ENCODE measurements at regions not wholly inside any gene's neighbourhood (a gene's known extent, or its start where the extent isn't known, plus 50 kb on each side); places are given as distances from the start of the nearest gene placed in this dataset.

DNA sequence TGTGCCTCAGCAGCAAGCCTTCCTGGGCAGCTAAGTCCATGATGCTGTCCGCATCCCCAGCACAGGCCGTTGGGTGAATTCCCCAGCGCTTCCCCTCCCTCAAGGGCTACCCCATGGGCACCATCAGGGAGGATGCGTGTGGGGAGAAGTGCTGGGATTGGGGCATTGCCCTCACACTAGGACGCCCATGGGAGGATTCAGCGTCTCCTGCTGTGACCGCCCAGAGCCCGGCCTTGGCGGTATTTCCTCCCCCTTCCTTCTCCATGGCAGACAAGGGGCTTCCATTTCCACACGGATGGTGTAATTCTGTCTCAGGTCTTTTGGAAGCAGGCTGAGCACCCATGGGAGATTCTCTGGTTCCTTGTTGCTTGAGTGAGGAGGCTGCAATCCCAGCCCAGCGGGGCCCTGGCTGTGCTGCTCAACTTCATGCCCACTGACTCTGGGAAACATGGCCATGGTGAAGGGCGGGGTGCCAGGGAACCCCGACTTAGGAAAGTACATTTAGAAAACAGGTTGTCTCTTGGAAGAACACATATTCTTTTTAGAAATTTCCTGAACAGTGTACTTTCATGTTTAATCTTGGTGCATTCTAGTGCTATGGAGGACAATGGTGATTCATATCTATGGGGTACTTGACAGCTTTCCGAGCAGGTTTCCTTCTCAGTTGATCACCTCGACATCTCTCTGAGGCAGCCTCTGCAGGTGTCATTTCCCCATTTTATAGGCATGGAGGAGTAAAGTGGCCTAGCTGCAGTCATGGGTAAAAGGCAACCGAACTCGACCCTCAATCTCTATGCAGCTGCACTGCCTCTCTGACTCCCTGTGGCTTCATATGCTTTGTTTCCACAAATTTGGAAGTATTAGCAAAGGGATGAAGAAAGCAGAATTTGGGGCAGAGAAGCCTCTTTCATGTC, 178.2 kb upstream of the CST7 start:
- no peaks in the 10 kb centered on the region for H3K36me3 ChIP-seq (ENCODE audit: control insufficient read depth, insufficient read depth, low read length)
- H3K27me3 ChIP-seq (ENCODE audit: control insufficient read depth, insufficient read depth, low read length) = no peaks in the 10 kb centered on the region
- Mint-ChIP-seq H3K27me3 (ENCODE audit: low read depth in 2 of 2) (peaks cover 22 to 31% of the 10 kb centered on the region in 2 donors), H3K36me3 (peaks cover 12% of the 10 kb centered on the region), H3K9me3 (peaks cover 5 to 10% of the 10 kb centered on the region in 2 donors), H3K27ac (no peak overlapping the region), H3K4me1 (no peaks in the 10 kb centered on the region), H3K4me3 (no peak overlapping the region)
- H3K4me1 ChIP-seq (ENCODE audit: control insufficient read depth, insufficient read depth, low read length) = no peaks in the 10 kb centered on the region
- intact Hi-C loops (cut with micrococcal nuclease) = no loop called here
- H3K4me3 ChIP-seq (ENCODE audit: low read length) = no peak overlapping the region
- 82% methylated on average over 17 of the region's 17 CpGs for WGBS (ENCODE audit: insufficient coverage)
- H3K27ac ChIP-seq (ENCODE audit: low read length) = no peak overlapping the region
- DNase-seq (no peak), ATAC-seq (no peak)
- TF ChIP-seq, protein P1, sequence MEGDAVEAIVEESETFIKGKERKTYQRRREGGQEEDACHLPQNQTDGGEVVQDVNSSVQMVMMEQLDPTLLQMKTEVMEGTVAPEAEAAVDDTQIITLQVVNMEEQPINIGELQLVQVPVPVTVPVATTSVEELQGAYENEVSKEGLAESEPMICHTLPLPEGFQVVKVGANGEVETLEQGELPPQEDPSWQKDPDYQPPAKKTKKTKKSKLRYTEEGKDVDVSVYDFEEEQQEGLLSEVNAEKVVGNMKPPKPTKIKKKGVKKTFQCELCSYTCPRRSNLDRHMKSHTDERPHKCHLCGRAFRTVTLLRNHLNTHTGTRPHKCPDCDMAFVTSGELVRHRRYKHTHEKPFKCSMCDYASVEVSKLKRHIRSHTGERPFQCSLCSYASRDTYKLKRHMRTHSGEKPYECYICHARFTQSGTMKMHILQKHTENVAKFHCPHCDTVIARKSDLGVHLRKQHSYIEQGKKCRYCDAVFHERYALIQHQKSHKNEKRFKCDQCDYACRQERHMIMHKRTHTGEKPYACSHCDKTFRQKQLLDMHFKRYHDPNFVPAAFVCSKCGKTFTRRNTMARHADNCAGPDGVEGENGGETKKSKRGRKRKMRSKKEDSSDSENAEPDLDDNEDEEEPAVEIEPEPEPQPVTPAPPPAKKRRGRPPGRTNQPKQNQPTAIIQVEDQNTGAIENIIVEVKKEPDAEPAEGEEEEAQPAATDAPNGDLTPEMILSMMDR (IDR thresholded peaks at IDR 0.05) = no peak
- no peaks in the 10 kb centered on the region for H3K9me3 ChIP-seq (ENCODE audit: control insufficient read depth, insufficient read depth, low read length)

DNA sequence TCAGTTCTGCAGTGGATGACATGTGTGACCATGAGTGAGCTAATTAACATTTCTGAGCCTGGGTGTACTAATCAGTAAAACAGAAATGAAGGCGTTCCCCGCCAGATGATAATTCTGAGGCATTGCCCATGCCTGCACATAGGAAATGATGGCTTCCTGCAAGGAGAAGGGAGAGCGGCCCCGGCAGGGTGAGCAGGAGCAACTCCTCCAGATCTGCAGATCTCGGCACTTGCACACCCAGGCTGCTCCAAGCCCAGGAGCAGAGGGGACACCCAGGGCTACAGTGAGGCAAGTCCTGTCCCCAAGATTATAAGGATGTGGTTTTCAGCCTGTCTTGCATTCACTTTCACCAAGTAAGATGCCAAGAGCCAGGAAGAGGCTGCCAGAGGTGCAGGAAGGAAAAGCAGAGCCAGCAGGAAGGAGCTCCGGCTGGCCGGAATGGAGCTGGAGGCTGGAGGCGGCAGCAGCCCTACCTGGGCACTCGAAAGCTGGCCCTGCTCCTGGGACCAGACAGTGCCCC, 177.5 kb upstream of the CST7 start:
- WGBS (ENCODE audit: insufficient coverage) = 43% methylated on average over 9 of the region's 9 CpGs

DNA sequence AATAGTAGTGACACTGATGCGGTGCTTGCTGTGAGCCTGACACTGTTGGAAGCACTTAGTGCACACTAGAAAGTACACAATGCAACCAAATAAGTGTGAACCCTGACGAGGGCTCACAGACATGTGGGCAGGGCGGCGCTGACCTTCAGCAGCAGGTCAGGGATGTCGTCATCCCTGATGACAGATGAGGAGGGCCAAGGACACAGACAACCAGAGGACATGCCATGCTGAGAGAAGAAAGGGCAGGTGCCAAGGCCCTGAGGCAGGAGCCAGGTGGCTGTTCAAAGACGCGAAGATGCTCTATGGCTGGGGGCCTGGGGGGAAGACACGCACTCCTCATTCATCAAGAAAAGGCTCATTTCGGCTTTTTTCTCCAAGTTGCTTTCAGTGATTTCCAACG, 176.4 kb upstream of the CST7 start:
- Mint-ChIP-seq H3K27me3 (ENCODE audit: low read depth in 2 of 2) (peaks cover 35 to 38% of the 10 kb centered on the region in 2 donors), H3K27ac (no peak overlapping the region), H3K4me1 (no peaks in the 10 kb centered on the region), H3K36me3 (peaks cover 12% of the 10 kb centered on the region), H3K4me3 (no peak overlapping the region), H3K9me3 (peaks cover 5 to 10% of the 10 kb centered on the region in 2 donors)
- ATAC-seq (no peak), DNase-seq (no peak)
- H3K4me1 ChIP-seq (ENCODE audit: control insufficient read depth, insufficient read depth, low read length) = no peaks in the 10 kb centered on the region
- H3K36me3 ChIP-seq (ENCODE audit: control insufficient read depth, insufficient read depth, low read length) = no peaks in the 10 kb centered on the region
- H3K27ac ChIP-seq (ENCODE audit: low read length) = no peak overlapping the region
- TF ChIP-seq, protein P1 (IDR thresholded peaks at IDR 0.05) = no peak
- no peaks in the 10 kb centered on the region for H3K9me3 ChIP-seq (ENCODE audit: control insufficient read depth, insufficient read depth, low read length)
- 83% methylated on average over 10 of the region's 10 CpGs for WGBS (ENCODE audit: insufficient coverage)
- no peak overlapping the region for H3K4me3 ChIP-seq (ENCODE audit: low read length)
- intact Hi-C loops (cut with micrococcal nuclease) = no loop called here
- no peaks in the 10 kb centered on the region for H3K27me3 ChIP-seq (ENCODE audit: control insufficient read depth, insufficient read depth, low read length)

More for the DNA sequence above, 177.5 kb upstream of the CST7 start:
- Mint-ChIP-seq H3K9me3 (peaks cover 5 to 10% of the 10 kb centered on the region in 2 donors), H3K27me3 (ENCODE audit: low read depth in 2 of 2) (peaks cover 29 to 37% of the 10 kb centered on the region in 2 donors), H3K4me3 (no peak overlapping the region), H3K36me3 (peaks cover 12% of the 10 kb centered on the region), H3K4me1 (no peaks in the 10 kb centered on the region), H3K27ac (no peak overlapping the region)
- Histone ChIP-seq H3K9me3 (ENCODE audit: control insufficient read depth, insufficient read depth, low read length) (no peaks in the 10 kb centered on the region), H3K27ac (ENCODE audit: low read length) (no peak overlapping the region), H3K36me3 (ENCODE audit: control insufficient read depth, insufficient read depth, low read length) (no peaks in the 10 kb centered on the region), H3K4me3 (ENCODE audit: low read length) (no peak overlapping the region), H3K4me1 (ENCODE audit: control insufficient read depth, insufficient read depth, low read length) (no peaks in the 10 kb centered on the region), H3K27me3 (ENCODE audit: control insufficient read depth, insufficient read depth, low read length) (no peaks in the 10 kb centered on the region)
- intact Hi-C loops (cut with micrococcal nuclease) = no loop called here
- TF ChIP-seq, protein P1 (IDR thresholded peaks at IDR 0.05) = no peak
- DNase-seq (no peak), ATAC-seq (no peak)
